ENCODE measurements at regions not wholly inside any gene's neighbourhood (a gene's known extent, or its start where the extent isn't known, plus 50 kb on each side); places are given as distances from the start of the nearest gene placed in this dataset.

GRCh38 chr4:97507587-97508245 lies 635.6 kb downstream of the STPG2 start:
- no peak for DNase-seq (ENCODE audit: low spot score)
